Lung (tissue), 11 donors: ENCODE measurements at regions not wholly inside any gene's neighbourhood (a gene's known extent, or its start where the extent isn't known, plus 50 kb on each side); places are given as distances from the start of the nearest gene placed in this dataset.

Source experiments
- ATAC-seq: fragments of 200-7000 bp; cut with Tn5 transposase; one replicate; pipeline ENCODE4 v1.9.1; 2020; ENCODE audit warnings: moderate number of reproducible peaks; ENCODE audit not compliant: insufficient read depth, low FRiP score
- DNase-seq, 3 donors: peaks; one replicate each; pipeline ENCODE4 v3.0.0-alpha.2; 2013 to 2017
- H3K27ac ChIP-seq, 2 donors: one replicate each; pipeline ENCODE4 v1.5.1; 2013; ENCODE audit warnings: mild to moderate bottlenecking in 2 of 2, moderate library complexity in 2 of 2, control low read depth in 1 of 2, inconsistent platforms in 1 of 2, low read depth in 1 of 2, low read length in 1 of 2
- H3K27me3 ChIP-seq, 3 donors: one replicate each; pipeline ENCODE4 v1.5.1; 2013; ENCODE audit warnings: low read length in 2 of 3; ENCODE audit not compliant: control insufficient read depth in 3 of 3, insufficient read depth in 3 of 3
- H3K36me3 ChIP-seq, 4 donors: one replicate each; pipeline ENCODE4 v1.5.1; 2013; ENCODE audit warnings: low read length in 4 of 4, mild to moderate bottlenecking in 1 of 4, moderate library complexity in 1 of 4; ENCODE audit not compliant: control insufficient read depth in 4 of 4, insufficient read depth in 4 of 4
- H3K4me1 ChIP-seq, 5 donors: one replicate each; pipeline ENCODE4 v1.5.1; 2013; ENCODE audit warnings: low read length in 5 of 5, mild to moderate bottlenecking in 2 of 5, moderate library complexity in 1 of 5; ENCODE audit not compliant: control insufficient read depth in 5 of 5, insufficient read depth in 5 of 5
- H3K4me3 ChIP-seq: one replicate; pipeline ENCODE4 v1.5.1; 2013; ENCODE audit warnings: mild to moderate bottlenecking, control low read depth, moderate library complexity
- H3K9ac ChIP-seq, 2 donors: one replicate each; pipeline ENCODE4 v1.5.1; 2013; ENCODE audit warnings: low read length in 2 of 2, control low read depth in 1 of 2; ENCODE audit not compliant: insufficient read depth in 1 of 2
- H3K9me3 ChIP-seq, 4 donors: one replicate each; pipeline ENCODE4 v1.5.1; 2013; ENCODE audit warnings: low read length in 3 of 4, mild to moderate bottlenecking in 1 of 4, moderate library complexity in 1 of 4; ENCODE audit not compliant: control insufficient read depth in 4 of 4, insufficient read depth in 3 of 4
- CTCF ChIP-seq: IDR thresholded peaks from 2 replicates; pipeline ENCODE4 v1.5.1; 2012; ENCODE audit warnings: mild to moderate bottlenecking; ENCODE audit errors: control extremely low read depth, extremely low read depth
- WGBS, 2 donors: extraction: QIAGEN DNeasy Blood & Tissue Kit; methylation state at CpG; one replicate each; pipeline ENCODE4 v1.1.7; 2013; 5-methylcytosine and 5-hydroxymethylcytosine counted together
- donor health status: control.
- donor health status: control.
- donor health status: Bipolar disorder and iron deficiency.
- donor health status: healthy.
- donor health status: DM: yes; HTN: yes; CAD: no.

- no peaks in the 10 kb centered on the region for H3K36me3 ChIP-seq
- no peak overlapping the region for H3K27ac ChIP-seq
- peaks cover 0 to 36% (median 5%) of the 10 kb centered on the region in 5 donors for H3K4me1 ChIP-seq
- no peak overlapping the region for H3K4me3 ChIP-seq
- H3K27me3 ChIP-seq = no peaks in the 10 kb centered on the region
- no peak for ATAC-seq
- H3K9ac ChIP-seq = no peak overlapping the region
- DNase-seq = no peak
- TF ChIP-seq CTCF = no peak
- no peaks in the 10 kb centered on the region for H3K9me3 ChIP-seq
These were observed 80.5 kb upstream of the ANKRD55 start for GRCh38 chr5:56313596-56313995.

GRCh38 chr5:56313004-56313531 is 79.9 kb upstream of the ANKRD55 start:
- Histone ChIP-seq H3K36me3 (no peaks in the 10 kb centered on the region), H3K27ac (no peak overlapping the region), H3K4me3 (no peak overlapping the region), H3K27me3 (no peaks in the 10 kb centered on the region), H3K4me1 (peaks cover 0 to 38% (median 7%) of the 10 kb centered on the region in 5 donors), H3K9me3 (no peaks in the 10 kb centered on the region), H3K9ac (no peak overlapping the region)
- TF ChIP-seq CTCF = no peak
- DNase-seq (no peak), ATAC-seq (no peak)
- 91 to 95% methylated on average over 5 of the region's 5 CpGs for WGBS, 2 donors

DNA sequence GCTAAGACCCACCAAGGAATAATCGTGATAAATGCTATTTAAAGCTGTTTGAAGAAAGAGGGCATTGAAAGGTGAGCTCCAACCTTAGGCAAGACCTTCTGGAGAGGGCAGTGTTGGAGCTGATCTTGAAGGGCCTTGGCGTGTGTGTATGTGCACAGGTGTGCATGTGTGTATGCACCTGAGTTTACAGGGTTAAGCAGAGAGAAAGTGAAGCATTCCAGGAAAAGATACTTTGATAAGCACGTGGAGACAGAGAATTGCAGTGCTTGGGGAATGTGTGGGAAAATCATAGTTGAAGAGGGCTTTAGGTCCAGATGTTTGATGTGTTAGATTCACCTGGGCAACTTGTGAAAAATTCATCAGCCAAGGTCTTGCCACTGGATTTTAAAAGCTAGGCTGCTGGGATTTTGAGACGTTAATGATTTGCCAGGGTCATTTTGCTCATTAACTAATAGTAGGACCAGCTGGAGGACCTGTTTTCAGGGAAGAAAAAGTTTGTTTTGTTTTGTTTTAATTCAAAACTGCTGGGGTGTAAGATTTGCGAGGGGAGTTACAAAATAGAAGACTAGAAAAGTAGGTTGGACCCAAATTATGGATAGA is 78.3 kb upstream of the ANKRD55 start:
- no peak for TF ChIP-seq CTCF
- WGBS, 2 donors = 57 to 59% methylated on average over 5 of the region's 5 CpGs
- ATAC-seq (no peak), DNase-seq (peak in 1 of 3 donors; percentile 40)
- H3K4me3 ChIP-seq = no peak overlapping the region
- H3K27me3 ChIP-seq = no peaks in the 10 kb centered on the region
- peaks cover 0 to 6% (median 0%) of the 10 kb centered on the region in 4 donors for H3K9me3 ChIP-seq
- no peaks in the 10 kb centered on the region for H3K36me3 ChIP-seq
- H3K27ac ChIP-seq = no peak overlapping the region
- H3K9ac ChIP-seq = no peak overlapping the region
- H3K4me1 ChIP-seq = peaks cover 0 to 44% (median 15%) of the 10 kb centered on the region in 5 donors
